Fibroblast of the aortic adventitia (primary cell): ENCODE measurements at regions not wholly inside any gene's neighbourhood (a gene's known extent, or its start where the extent isn't known, plus 50 kb on each side); places are given as distances from the start of the nearest gene placed in this dataset.

ENCODE experiments used
- DNase-seq: peaks from one replicate; pipeline ENCODE4 v3.0.0-alpha.2; 2010; ENCODE audit warnings: low read depth
- H3K4me3 ChIP-seq: 2 replicates; pipeline ENCODE4 v1.5.1; 2011; ENCODE audit warnings: low read depth, mild to moderate bottlenecking, control low read depth, low read length, moderate library complexity
- CTCF ChIP-seq: IDR thresholded peaks from 2 replicates; pipeline ENCODE4 v1.5.1; 2011; ENCODE audit warnings: mild to moderate bottlenecking, low read length, control low read depth, inconsistent platforms; ENCODE audit not compliant: insufficient read depth

- no peak for TF ChIP-seq CTCF
- no peak overlapping the region for H3K4me3 ChIP-seq
- DNase-seq: no peak
These were observed 154.8 kb upstream of the PRKD1 start for GRCh38 chr14:30082486-30082885.

DNA sequence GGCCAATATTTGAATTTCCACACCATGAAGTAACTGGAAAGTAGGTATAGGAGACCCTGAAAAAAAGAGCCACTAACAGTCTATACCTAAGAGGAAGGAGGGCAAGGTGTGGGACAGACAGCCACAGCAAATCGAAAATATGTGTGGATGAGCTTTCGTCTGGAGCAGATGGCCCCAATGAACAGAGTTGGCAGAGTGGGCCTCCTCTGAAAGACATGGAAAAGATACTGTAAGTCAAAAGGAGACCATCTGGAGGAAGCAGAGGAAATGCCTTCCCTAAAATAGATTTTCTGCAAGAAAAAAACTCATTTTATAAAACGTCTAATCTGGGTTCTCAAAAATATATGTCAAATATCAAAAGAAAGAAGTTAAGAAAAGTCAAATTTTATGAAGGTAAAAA is 157.2 kb upstream of the PRKD1 start:
- DNase-seq: no peak
- no peak for TF ChIP-seq CTCF
- no peak overlapping the region for H3K4me3 ChIP-seq

DNA sequence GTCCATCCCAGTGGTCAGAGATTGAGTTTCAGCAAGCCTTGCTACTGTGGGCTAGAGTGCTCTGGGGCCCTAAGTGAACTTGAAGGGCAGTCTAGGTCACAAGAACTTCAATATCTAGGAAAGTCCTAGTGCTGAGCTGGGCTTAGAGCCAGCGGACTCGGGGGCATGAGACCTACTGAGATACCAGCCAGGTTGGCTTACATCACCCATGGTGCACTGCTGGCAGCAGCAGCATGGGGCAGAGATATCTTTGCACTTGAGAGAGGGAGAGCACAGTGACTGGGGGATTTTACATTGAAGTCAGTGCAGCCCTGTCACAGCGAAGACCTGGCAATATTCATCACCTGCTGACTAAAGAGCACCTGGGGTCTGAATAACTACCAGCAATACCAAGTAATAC is 158.3 kb upstream of the PRKD1 start:
- no peak for DNase-seq
- H3K4me3 ChIP-seq: no peak overlapping the region

GRCh38 chr14:30088620-30089019 is 161.0 kb upstream of the PRKD1 start:
- DNase-seq: no peak
- TF ChIP-seq CTCF: no peak

More for the DNA sequence above, 158.3 kb upstream of the PRKD1 start:
- no peak for TF ChIP-seq CTCF

DNA sequence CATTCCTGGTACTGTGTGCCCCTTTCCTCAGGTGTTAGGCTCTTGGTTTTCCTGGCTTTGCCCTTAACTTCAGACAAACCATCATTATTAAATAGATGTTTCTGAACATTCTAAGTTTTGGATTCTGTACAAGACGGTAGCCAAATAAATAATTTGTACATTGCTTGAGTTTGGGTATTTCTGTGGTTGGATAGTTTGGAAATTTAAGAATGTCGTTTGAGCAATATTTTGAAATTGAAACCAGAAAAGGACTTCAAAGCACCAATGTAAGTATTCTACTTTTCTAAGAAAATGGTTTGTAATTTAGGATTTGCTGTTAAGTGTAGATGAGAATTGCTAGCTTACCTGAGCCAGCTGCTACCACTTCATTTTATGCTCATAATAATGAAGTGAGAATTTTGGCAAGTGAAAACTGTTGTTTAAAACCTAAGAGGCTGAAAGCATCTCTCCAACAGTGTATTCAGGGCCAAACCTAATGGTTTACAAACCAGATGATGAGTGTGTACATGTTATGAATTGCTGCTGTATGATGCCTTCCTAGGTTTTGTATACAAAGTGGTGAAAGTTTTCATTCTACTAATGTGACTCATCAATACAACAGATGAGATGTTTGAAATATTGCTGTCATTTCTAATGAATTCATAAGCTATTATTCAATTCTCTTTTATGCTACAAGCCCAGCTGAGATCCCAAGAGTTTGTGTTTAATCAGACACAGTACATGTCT is 181.5 kb upstream of the PRKD1 start:
- no peak for DNase-seq
- no peak overlapping the region for H3K4me3 ChIP-seq
- no peak for TF ChIP-seq CTCF

More at GRCh38 chr14:30088620-30089019, 161.0 kb upstream of the PRKD1 start:
- H3K4me3 ChIP-seq: no peak overlapping the region

GRCh38 chr14:30114051-30114450 is 186.4 kb upstream of the PRKD1 start:
- TF ChIP-seq CTCF: no peak
- no peak for DNase-seq
- no peak overlapping the region for H3K4me3 ChIP-seq

- H3K4me3 ChIP-seq: no peak overlapping the region
- TF ChIP-seq CTCF: no peak
- no peak for DNase-seq
These were observed 188.1 kb upstream of the PRKD1 start for GRCh38 chr14:30115756-30116155.
